H9 (cell line): ENCODE measurements at regions not wholly inside any gene's neighbourhood (a gene's known extent, or its start where the extent isn't known, plus 50 kb on each side); places are given as distances from the start of the nearest gene placed in this dataset.

Experiments used
- DNase-seq: peaks from one replicate; pipeline ENCODE4 v3.0.0-alpha.2; 2017
- H2AFZ ChIP-seq: one replicate; pipeline ENCODE4 v1.6.1; 2013; ENCODE audit warnings: mild to moderate bottlenecking, low read length, control low read depth, moderate library complexity
- H2AK5ac ChIP-seq: 2 replicates; pipeline ENCODE4 v1.6.1; 2013; ENCODE audit warnings: low read length, control low read depth, mixed read lengths; ENCODE audit not compliant: insufficient read length
- H2BK120ac ChIP-seq: one replicate; pipeline ENCODE4 v1.6.1; 2013; ENCODE audit warnings: low read depth, mild to moderate bottlenecking, low read length, control low read depth, inconsistent platforms; ENCODE audit not compliant: poor library complexity, severe bottlenecking
- H2BK12ac ChIP-seq: 2 replicates; pipeline ENCODE4 v1.6.1; 2013; ENCODE audit warnings: low read length, control low read depth, mixed read lengths, low read depth; ENCODE audit not compliant: insufficient read length
- H2BK15ac ChIP-seq: 2 replicates; pipeline ENCODE4 v1.6.1; 2013; ENCODE audit warnings: low read depth, low read length, control low read depth
- H2BK20ac ChIP-seq: one replicate; pipeline ENCODE4 v1.6.1; 2013; ENCODE audit warnings: low read depth, mild to moderate bottlenecking, low read length, control low read depth, inconsistent platforms; ENCODE audit not compliant: poor library complexity, severe bottlenecking
- H2BK5ac ChIP-seq: 2 replicates; pipeline ENCODE4 v1.6.1; 2013; ENCODE audit warnings: low read length, control low read depth, mixed read lengths; ENCODE audit not compliant: insufficient read length
- H3K14ac ChIP-seq: 2 replicates; pipeline ENCODE4 v1.6.1; 2013; ENCODE audit warnings: low read length, control low read depth; ENCODE audit not compliant: insufficient read depth
- H3K18ac ChIP-seq: 2 replicates; pipeline ENCODE4 v1.6.1; 2013; ENCODE audit warnings: low read depth, mild to moderate bottlenecking, mixed read lengths, low read length, control low read depth; ENCODE audit not compliant: insufficient read length
- H3K23ac ChIP-seq: 2 replicates; pipeline ENCODE4 v1.6.1; 2013; ENCODE audit warnings: low read length, control low read depth, mixed read lengths, low read depth; ENCODE audit not compliant: insufficient read length
- H3K23me2 ChIP-seq: 2 replicates; pipeline ENCODE4 v1.6.1; 2013; ENCODE audit warnings: low read depth, mild to moderate bottlenecking, mixed read lengths, low read length, control low read depth; ENCODE audit not compliant: insufficient read length, poor library complexity, severe bottlenecking
- H3K27ac ChIP-seq: 2 replicates; pipeline ENCODE4 v1.5.1; 2013; ENCODE audit warnings: low read length, control low read depth, mixed read lengths, low read depth; ENCODE audit not compliant: insufficient read length
- H3K27me3 ChIP-seq: 2 replicates; pipeline ENCODE4 v1.6.1; 2013; ENCODE audit warnings: low read length, control low read depth, inconsistent platforms; ENCODE audit not compliant: insufficient read depth
- H3K4ac ChIP-seq: 2 replicates; pipeline ENCODE4 v1.6.1; 2013; ENCODE audit warnings: low read depth, mild to moderate bottlenecking, control low read depth, inconsistent platforms, low read length, moderate library complexity
- H3K4me1 ChIP-seq: 2 replicates; pipeline ENCODE4 v1.6.1; 2013; ENCODE audit warnings: low read length, control low read depth, inconsistent platforms; ENCODE audit not compliant: insufficient read depth
- H3K4me2 ChIP-seq: 2 replicates; pipeline ENCODE4 v1.6.1; 2013; ENCODE audit warnings: low read length, control low read depth, mixed read lengths; ENCODE audit not compliant: insufficient read length, insufficient read depth
- H3K56ac ChIP-seq: 2 replicates; pipeline ENCODE4 v1.6.1; 2013; ENCODE audit warnings: low read depth, mild to moderate bottlenecking, mixed read lengths, low read length, control low read depth; ENCODE audit not compliant: insufficient read length
- H3K79me1 ChIP-seq: 2 replicates; pipeline ENCODE4 v1.6.1; 2013; ENCODE audit warnings: low read depth, mild to moderate bottlenecking, moderate library complexity, low read length, control low read depth, inconsistent platforms; ENCODE audit not compliant: insufficient read depth, poor library complexity, severe bottlenecking
- H3K79me2 ChIP-seq: 2 replicates; pipeline ENCODE4 v1.6.1; 2013; ENCODE audit warnings: low read length, control low read depth, inconsistent platforms; ENCODE audit not compliant: insufficient read depth
- H3K9ac ChIP-seq: 2 replicates; pipeline ENCODE4 v1.6.1; 2013; ENCODE audit warnings: low read length, control low read depth, mixed read lengths; ENCODE audit not compliant: insufficient read length; ENCODE audit errors: extremely low read depth
- H3K9me3 ChIP-seq: one replicate; pipeline ENCODE4 v1.6.1; 2013; ENCODE audit warnings: low read depth, low read length, inconsistent platforms; ENCODE audit not compliant: control insufficient read depth
- H3T11ph ChIP-seq: one replicate; pipeline ENCODE4 v1.6.1; 2013; ENCODE audit warnings: mild to moderate bottlenecking, low read length, control low read depth, inconsistent platforms
- H4K20me1 ChIP-seq: one replicate; pipeline ENCODE4 v1.6.1; 2013; ENCODE audit not compliant: control insufficient read depth, insufficient read length, insufficient read depth
- H4K5ac ChIP-seq: 2 replicates; pipeline ENCODE4 v1.6.1; 2013; ENCODE audit warnings: low read depth, mild to moderate bottlenecking, mixed read lengths, low read length, control low read depth; ENCODE audit not compliant: insufficient read length
- H4K8ac ChIP-seq: replicated peaks from 2 replicates; pipeline ENCODE4 v1.6.1; 2013; ENCODE audit warnings: low read length, control low read depth, mixed read lengths, low read depth; ENCODE audit not compliant: insufficient read length
- H4K91ac ChIP-seq: 2 replicates; pipeline ENCODE4 v1.6.1; 2013; ENCODE audit warnings: low read depth, mild to moderate bottlenecking, moderate library complexity, mixed read lengths, low read length, control low read depth; ENCODE audit not compliant: insufficient read length
- H3K27ac Mint-ChIP-seq, 3 experiments: 2 replicates in 2 of 3; 3 replicates in 1 of 3; pipeline ENCODE4 v1.8.0; 2020 to 2021; ENCODE audit warnings: mixed read lengths in 3 of 3, mild to moderate bottlenecking in 1 of 3, moderate library complexity in 1 of 3
- H3K27me3 Mint-ChIP-seq: 2 replicates; pipeline ENCODE4 v1.8.0; 2021; ENCODE audit warnings: low read depth, mild to moderate bottlenecking, moderate library complexity, mixed read lengths
- H3K36me3 Mint-ChIP-seq, 3 experiments: 2 replicates in 2 of 3; 3 replicates in 1 of 3; pipeline ENCODE4 v1.8.0; 2020 to 2021; ENCODE audit warnings: low read depth in 3 of 3, mixed read lengths in 3 of 3; ENCODE audit not compliant: insufficient read depth in 1 of 3
- H3K4me1 Mint-ChIP-seq, 2 experiments: 2 replicates each; pipeline ENCODE4 v1.8.0; 2020; ENCODE audit warnings: mixed read lengths in 2 of 2
- H3K4me3 Mint-ChIP-seq, 2 experiments: 2 replicates in 1 of 2; 3 replicates in 1 of 2; pipeline ENCODE4 v1.8.0; 2020 to 2021; ENCODE audit warnings: mild to moderate bottlenecking in 2 of 2, mixed read lengths in 2 of 2, moderate library complexity in 1 of 2
- H3K9me3 Mint-ChIP-seq, 2 experiments: 2 replicates in 1 of 2; 3 replicates in 1 of 2; pipeline ENCODE4 v1.8.0; 2020; ENCODE audit warnings: mild to moderate bottlenecking in 2 of 2, mixed read lengths in 2 of 2, moderate library complexity in 1 of 2
- CTCF ChIP-seq: fragments of 200-600 bp; sonication (generic); conservative IDR thresholded peaks from 3 replicates; pipeline ENCODE4 v1.8.0; 2021; ENCODE audit warnings: antibody characterized with exemption, mild to moderate bottlenecking
- whole genome bisulfite sequencing: extraction: QIAGEN DNeasy Blood & Tissue Kit; methylation state at CpG from one replicate; pipeline ENCODE4 v1.1.7; 2013; ENCODE audit warnings: missing lambda C conversion rate, low lambda C conversion rate, mixed read lengths; ENCODE audit not compliant: insufficient read length; ENCODE audit errors: extremely low coverage; 5-methylcytosine and 5-hydroxymethylcytosine counted together

GRCh38 chr17:78302478-78302877, 57.4 kb downstream of the SOCS3 start:
- Histone ChIP-seq H3K56ac (no peak overlapping the region), H3T11ph (no peak overlapping the region), H3K27ac (no peak overlapping the region), H3K9me3 (no peaks in the 10 kb centered on the region), H3K79me1 (no peaks in the 10 kb centered on the region), H2BK5ac (no peak overlapping the region), H3K4me2 (no peak overlapping the region), H2AFZ (no peak overlapping the region), H3K79me2 (no peaks in the 10 kb centered on the region), H2BK20ac (no peak overlapping the region), H3K18ac (no peak overlapping the region), H3K27me3 (no peaks in the 10 kb centered on the region), H2BK120ac (no peak overlapping the region), H4K8ac (no peak overlapping the region), H4K20me1 (no peaks in the 10 kb centered on the region), H2AK5ac (no peak overlapping the region), H2BK15ac (no peak overlapping the region), H3K9ac (no peak overlapping the region), H3K23ac (no peak overlapping the region), H4K5ac (no peak overlapping the region), H3K23me2 (no peaks in the 10 kb centered on the region), H3K14ac (no peak overlapping the region), H2BK12ac (no peak overlapping the region), H4K91ac (no peak overlapping the region), H3K4ac (no peak overlapping the region), H3K4me1 (no peaks in the 10 kb centered on the region)
- Mint-ChIP-seq H3K4me1 (peaks cover 0 to 6% of the 10 kb centered on the region in 2 experiments; a peak in 2 of 4 replicates), H3K4me3 (no peak overlapping the region), H3K36me3 (peaks cover 3 to 9% (median 4%) of the 10 kb centered on the region in 3 experiments; a peak in 4 of 7 replicates), H3K9me3 (peaks cover 12 to 17% of the 10 kb centered on the region in 2 experiments), H3K27ac (no peak overlapping the region), H3K27me3 (peaks cover 6% of the 10 kb centered on the region; the same call in 1 of the 2 replicates)
- WGBS = no CpG with 5 or more reads among the region's 5 CpGs
- no peak for TF ChIP-seq CTCF
- no peak for DNase-seq
